ENCODE measurements at regions not wholly inside any gene's neighbourhood (a gene's known extent, or its start where the extent isn't known, plus 50 kb on each side); places are given as distances from the start of the nearest gene placed in this dataset.

DNA sequence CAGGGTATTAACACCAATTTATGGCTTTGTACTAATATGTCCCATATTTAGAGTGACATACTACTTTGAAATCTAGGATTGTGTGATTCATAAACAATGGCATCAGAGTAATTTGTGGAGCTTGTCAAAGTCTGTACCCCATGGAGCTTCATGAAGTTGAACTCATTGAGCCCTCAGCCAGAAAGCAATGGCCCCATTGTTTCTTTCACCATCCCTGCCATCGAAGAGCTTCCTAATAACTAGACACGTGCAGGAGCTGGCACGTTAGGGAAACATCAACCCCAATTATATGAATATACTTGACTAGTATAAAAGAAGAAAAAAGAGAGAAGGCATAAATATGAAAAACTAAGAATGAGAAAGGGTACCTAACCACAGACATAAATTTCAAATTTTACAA lies 206.6 kb downstream of the CXCL12 start:
- Histone ChIP-seq H3K27ac (ENCODE audit: low read depth, low read length) (no peak overlapping the region), H2BK15ac (ENCODE audit: low read length) (no peak overlapping the region), H2AFZ (ENCODE audit: low read length) (no peak overlapping the region), H3K4me3 (ENCODE audit: extremely low read depth in 1 of 4, insufficient read depth in 2 of 4, low read depth in 3 of 4, low read length in 4 of 4) (no peak overlapping the region), H4K20me1 (replicated peaks in 1 of 2; ENCODE audit: control insufficient read depth in 1 of 2, insufficient read depth in 2 of 2, low read length in 2 of 2) (no peaks in the 10 kb centered on the region), H2BK5ac (ENCODE audit: low read depth, low read length) (no peak overlapping the region), H3K4me1 (replicated peaks in 1 of 4; ENCODE audit: control insufficient read depth in 3 of 4, insufficient read depth in 4 of 4, low read length in 3 of 4) (peaks cover 0 to 3% (median 0%) of the 10 kb centered on the region in 4 experiments; a peak in 1 of 7 replicates), H3K36me3 (ENCODE audit: control insufficient read depth in 2 of 4, insufficient read depth in 4 of 4, low read length in 3 of 4) (no peaks in the 10 kb centered on the region), H3K9ac (replicated peaks in 1 of 4; ENCODE audit: extremely low read depth in 1 of 4, low read depth in 3 of 4, low read length in 3 of 4) (no peak overlapping the region), H2BK120ac (replicated peaks; ENCODE audit: low read depth, low read length) (no peak overlapping the region), H4K5ac (ENCODE audit: insufficient read length, low read depth, low read length) (no peak overlapping the region), H3K27me3 (replicated peaks in 1 of 4; ENCODE audit: control insufficient read depth in 3 of 4, extremely low read depth in 1 of 4, insufficient read depth in 3 of 4, low read length in 3 of 4) (no peaks in the 10 kb centered on the region), H3K56ac (replicated peaks; ENCODE audit: insufficient read length, low read depth, low read length) (no peak overlapping the region), H3K9me3 (ENCODE audit: insufficient read depth in 2 of 2, low read depth in 1 of 2, low read length in 1 of 2) (no peaks in the 10 kb centered on the region), H2BK20ac (ENCODE audit: low read length) (no peak overlapping the region), H4K91ac (replicated peaks; ENCODE audit: insufficient read length, low read length) (no peak overlapping the region), H3K23me2 (ENCODE audit: low read depth, low read length) (no peaks in the 10 kb centered on the region), H3K4me2 (ENCODE audit: insufficient read depth in 1 of 2, low read depth in 2 of 2, low read length in 2 of 2) (no peak overlapping the region), H4K8ac (ENCODE audit: extremely low read depth, insufficient read depth, low read length) (no peak overlapping the region), H3K4ac (replicated peaks; ENCODE audit: insufficient read length, low read depth, low read length) (no peak overlapping the region), H3K18ac (ENCODE audit: extremely low read depth, low read length) (no peak overlapping the region), H3K79me2 (ENCODE audit: control insufficient read depth in 1 of 2, insufficient read depth in 2 of 2, low read length in 2 of 2) (no peaks in the 10 kb centered on the region), H2AK5ac (ENCODE audit: low read depth, low read length) (no peak overlapping the region), H3K14ac (ENCODE audit: insufficient read length) (no peak overlapping the region), H2BK12ac (ENCODE audit: low read depth, low read length) (no peak overlapping the region), H3K23ac (ENCODE audit: insufficient read length) (no peak overlapping the region), H3K79me1 (ENCODE audit: low read depth, low read length) (no peaks in the 10 kb centered on the region)
- DNase-seq (ENCODE audit: low read depth in 1 of 2, low spot score in 2 of 2), result no peak
- POLR2A ChIA-PET (ENCODE audit: partially characterized antibody), result interaction anchor here (0.7 kb wide), 1 partner anchor 300 kb away, joined by 3 read pairs; no protein-coding TSS in a partner anchor
- TF ChIP-seq JUND (IDR thresholded peaks at IDR 0.05; ENCODE audit: low read length) (no peak), YY1 (IDR thresholded peaks at IDR 0.05; ENCODE audit: low read depth, low read length) (no peak)
- CTCF ChIA-PET (ENCODE audit: partially characterized antibody), result interaction anchor here (0.6 kb wide), 1 partner anchor 34 kb away, joined by 5 read pairs; no protein-coding TSS in a partner anchor
- no peak for FAIRE-seq
- 89% methylated on average over 3 of the region's 3 CpGs; no CpG with 5 or more reads in 1 of the 2 experiments for WGBS, 2 experiments (ENCODE audit: extremely low coverage in 1 of 2, insufficient coverage in 1 of 2, insufficient read length in 1 of 2, insufficient replicate concordance in 2 of 2, low coverage in 1 of 2, low lambda C conversion rate in 2 of 2, missing lambda C conversion rate in 1 of 2)

Measured in H1 (cell line).